Fibroblast of lung (primary cell): ENCODE measurements at regions not wholly inside any gene's neighbourhood (a gene's known extent, or its start where the extent isn't known, plus 50 kb on each side); places are given as distances from the start of the nearest gene placed in this dataset.

Experiments used
- DNase-seq, 2 donors: peaks; one replicate each; pipeline versions ENCODE4 v3.0.0 to v3.0.0-alpha.2; 2010; ENCODE audit warnings: low read depth in 2 of 2
- H2AFZ ChIP-seq: 2 replicates; pipeline ENCODE4 v1.5.1; 2012; ENCODE audit warnings: low read length, control low read depth, inconsistent platforms
- H3K27ac ChIP-seq: 2 replicates; pipeline ENCODE4 v1.5.1; 2011; ENCODE audit warnings: low read length, control low read depth; ENCODE audit not compliant: insufficient read depth
- H3K27me3 ChIP-seq: 2 replicates; pipeline ENCODE4 v1.5.1; 2011; ENCODE audit warnings: mild to moderate bottlenecking, low read length; ENCODE audit not compliant: control insufficient read depth, insufficient read depth
- H3K36me3 ChIP-seq: 2 replicates; pipeline ENCODE4 v1.5.1; 2011; ENCODE audit warnings: low read length; ENCODE audit not compliant: control insufficient read depth, insufficient read depth
- H3K4me1 ChIP-seq: 2 replicates; pipeline ENCODE4 v1.5.1; 2011; ENCODE audit warnings: low read length; ENCODE audit not compliant: control insufficient read depth, insufficient read depth; ENCODE audit errors: extremely low read depth
- H3K4me2 ChIP-seq: 2 replicates; pipeline ENCODE4 v1.5.1; 2011; ENCODE audit warnings: low read length, control low read depth; ENCODE audit not compliant: insufficient read depth; ENCODE audit errors: extremely low read depth
- H3K4me3 ChIP-seq, 4 experiments: fragments of 200-600 bp in 1 of 4; sonication (generic) in 1 of 4; replicated peaks in 1 of 4; 2 replicates each; pipeline ENCODE4 v1.5.1; 2011 to 2016; ENCODE audit warnings: low read length in 4 of 4, low read depth in 3 of 4, mild to moderate bottlenecking in 3 of 4, control low read depth in 2 of 4, inconsistent platforms in 1 of 4, mixed read lengths in 1 of 4; ENCODE audit not compliant: insufficient read depth in 1 of 4; ENCODE audit errors: control extremely low read depth in 1 of 4
- H3K79me2 ChIP-seq: 2 replicates; pipeline ENCODE4 v1.5.1; 2012; ENCODE audit warnings: mild to moderate bottlenecking, low read length, inconsistent platforms; ENCODE audit not compliant: control insufficient read depth, insufficient read depth
- H3K9ac ChIP-seq: 2 replicates; pipeline ENCODE4 v1.5.1; 2011; ENCODE audit warnings: mild to moderate bottlenecking, low read length, control low read depth; ENCODE audit not compliant: insufficient read depth
- H3K9me3 ChIP-seq: 2 replicates; pipeline ENCODE4 v1.5.1; 2012; ENCODE audit warnings: low read depth, low read length; ENCODE audit not compliant: control insufficient read depth, insufficient read depth
- H4K20me1 ChIP-seq: 2 replicates; pipeline ENCODE4 v1.5.1; 2011; ENCODE audit warnings: low read length; ENCODE audit not compliant: control insufficient read depth, insufficient read depth; ENCODE audit errors: extremely low read depth
- EZH2 ChIP-seq: IDR thresholded peaks from 2 replicates; pipeline ENCODE4 v1.5.1; 2012; ENCODE audit warnings: low read length, control low read depth, mild to moderate bottlenecking; ENCODE audit errors: missing control alignments
- TF ChIP-seq, protein P1 (sequence below), 2 donors: IDR thresholded peaks in 1 of 2; conservative IDR thresholded peaks in 1 of 2; 1 replicate in 1 of 2; 2 replicates in 1 of 2; pipeline ENCODE4 v1.5.1; 2011 to 2012; ENCODE audit warnings: low read length in 2 of 2, control low read depth in 1 of 2, inconsistent platforms in 1 of 2, low read depth in 1 of 2, mild to moderate bottlenecking in 1 of 2

- H3K9ac ChIP-seq = no peak overlapping the region
- H4K20me1 ChIP-seq = no peaks in the 10 kb centered on the region
- no peak for DNase-seq
- no peaks in the 10 kb centered on the region for H3K9me3 ChIP-seq
- H3K79me2 ChIP-seq = no peaks in the 10 kb centered on the region
- TF ChIP-seq EZH2 = no peak
- TF ChIP-seq, protein P1, sequence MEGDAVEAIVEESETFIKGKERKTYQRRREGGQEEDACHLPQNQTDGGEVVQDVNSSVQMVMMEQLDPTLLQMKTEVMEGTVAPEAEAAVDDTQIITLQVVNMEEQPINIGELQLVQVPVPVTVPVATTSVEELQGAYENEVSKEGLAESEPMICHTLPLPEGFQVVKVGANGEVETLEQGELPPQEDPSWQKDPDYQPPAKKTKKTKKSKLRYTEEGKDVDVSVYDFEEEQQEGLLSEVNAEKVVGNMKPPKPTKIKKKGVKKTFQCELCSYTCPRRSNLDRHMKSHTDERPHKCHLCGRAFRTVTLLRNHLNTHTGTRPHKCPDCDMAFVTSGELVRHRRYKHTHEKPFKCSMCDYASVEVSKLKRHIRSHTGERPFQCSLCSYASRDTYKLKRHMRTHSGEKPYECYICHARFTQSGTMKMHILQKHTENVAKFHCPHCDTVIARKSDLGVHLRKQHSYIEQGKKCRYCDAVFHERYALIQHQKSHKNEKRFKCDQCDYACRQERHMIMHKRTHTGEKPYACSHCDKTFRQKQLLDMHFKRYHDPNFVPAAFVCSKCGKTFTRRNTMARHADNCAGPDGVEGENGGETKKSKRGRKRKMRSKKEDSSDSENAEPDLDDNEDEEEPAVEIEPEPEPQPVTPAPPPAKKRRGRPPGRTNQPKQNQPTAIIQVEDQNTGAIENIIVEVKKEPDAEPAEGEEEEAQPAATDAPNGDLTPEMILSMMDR (conservative IDR thresholded peaks at IDR 0.05 in 1 of 2, IDR thresholded peaks at IDR 0.05 in 1 of 2; ENCODE audit: low read depth in 1 of 2, low read length in 2 of 2) = no peak
- no peak overlapping the region for H2AFZ ChIP-seq
- H3K4me3 ChIP-seq = no peak overlapping the region
- H3K27ac ChIP-seq = no peak overlapping the region
- H3K4me1 ChIP-seq = no peaks in the 10 kb centered on the region
- no peaks in the 10 kb centered on the region for H3K36me3 ChIP-seq
- no peaks in the 10 kb centered on the region for H3K27me3 ChIP-seq
- H3K4me2 ChIP-seq = no peak overlapping the region
These were observed 193.2 kb downstream of the CDH19 start for GRCh38 chr18:66410692-66411091.

GRCh38 chr18:66395671-66396218 is 208.1 kb downstream of the CDH19 start:
- no peaks in the 10 kb centered on the region for H3K79me2 ChIP-seq
- no peaks in the 10 kb centered on the region for H3K36me3 ChIP-seq
- DNase-seq = no peak
- no peak overlapping the region for H2AFZ ChIP-seq
- TF ChIP-seq, protein P1 (conservative IDR thresholded peaks at IDR 0.05 in 1 of 2, IDR thresholded peaks at IDR 0.05 in 1 of 2; ENCODE audit: low read depth in 1 of 2, low read length in 2 of 2) = no peak
- TF ChIP-seq EZH2 = no peak
- no peak overlapping the region for H3K4me2 ChIP-seq
- H4K20me1 ChIP-seq = no peaks in the 10 kb centered on the region
- no peak overlapping the region for H3K4me3 ChIP-seq
- H3K27ac ChIP-seq = no peak overlapping the region
- no peaks in the 10 kb centered on the region for H3K9me3 ChIP-seq
- H3K4me1 ChIP-seq = no peaks in the 10 kb centered on the region
- H3K27me3 ChIP-seq = no peaks in the 10 kb centered on the region
- no peak overlapping the region for H3K9ac ChIP-seq

- Histone ChIP-seq H3K27me3 (no peaks in the 10 kb centered on the region), H3K79me2 (no peaks in the 10 kb centered on the region), H3K4me1 (no peaks in the 10 kb centered on the region), H4K20me1 (no peaks in the 10 kb centered on the region), H3K36me3 (no peaks in the 10 kb centered on the region), H2AFZ (no peak overlapping the region), H3K9me3 (no peaks in the 10 kb centered on the region), H3K27ac (no peak overlapping the region), H3K4me3 (no peak overlapping the region), H3K9ac (no peak overlapping the region), H3K4me2 (no peak overlapping the region)
- TF ChIP-seq, protein P1 (conservative IDR thresholded peaks at IDR 0.05 in 1 of 2, IDR thresholded peaks at IDR 0.05 in 1 of 2; ENCODE audit: low read depth in 1 of 2, low read length in 2 of 2) = no peak
- TF ChIP-seq EZH2 = no peak
- no peak for DNase-seq
These were observed 210.4 kb downstream of the CDH19 start for GRCh38 chr18:66393463-66393862.
